Body of pancreas (tissue), 4 donors: ENCODE measurements at regions not wholly inside any gene's neighbourhood (a gene's known extent, or its start where the extent isn't known, plus 50 kb on each side); places are given as distances from the start of the nearest gene placed in this dataset.

Experiments
- ATAC-seq: fragments of 150-250 bp; one replicate; pipeline ENCODE4 v1.9.1; 2016
- DNase-seq, 4 donors: peaks; one replicate each; pipeline ENCODE4 v3.0.0-alpha.2; 2019
- H3K27ac ChIP-seq, 4 donors: fragments of 200-600 bp; sonication (generic); 1 replicate in 3 of 4; 2 replicates in 1 of 4; pipeline versions ENCODE4 v1.5.1 to v1.6.1; 2016 to 2019; ENCODE audit warnings: mild to moderate bottlenecking in 1 of 4, mixed read lengths in 1 of 4, moderate library complexity in 1 of 4
- H3K27me3 ChIP-seq, 2 donors: fragments of 200-600 bp; sonication (generic); one replicate each; pipeline ENCODE4 v1.6.0; 2016; ENCODE audit warnings: mild to moderate bottlenecking in 1 of 2
- H3K36me3 ChIP-seq, 2 donors: fragments of 200-600 bp; sonication (generic); replicated peaks in 1 of 2; 2 replicates each; pipeline ENCODE4 v1.5.1; 2016; ENCODE audit warnings: low read depth in 2 of 2; ENCODE audit not compliant: insufficient read depth in 1 of 2
- H3K4me1 ChIP-seq: fragments of 200-600 bp; sonication (generic); one replicate; pipeline ENCODE4 v1.6.0; 2016
- H3K4me3 ChIP-seq, 2 donors: fragments of 200-600 bp; sonication (generic); 1 replicate in 1 of 2; 2 replicates in 1 of 2; pipeline ENCODE4 v1.5.1; 2016 to 2019
- H3K9me3 ChIP-seq, 3 donors: fragments of 200-600 bp; sonication (generic); 1 replicate in 2 of 3; 2 replicates in 1 of 3; pipeline ENCODE4 v1.5.1; 2016
- CTCF ChIP-seq, 7 experiments: fragments of 450-650 bp in 4 of 7; fragments of 200-600 bp in 3 of 7; sonication (generic) in 3 of 7; IDR thresholded peaks; one replicate each; pipeline ENCODE4 v1.5.1; 2016 to 2019; ENCODE audit warnings: antibody characterized with exemption in 7 of 7
- POLR2A ChIP-seq, 3 donors: fragments of 450-650 bp; IDR thresholded peaks; one replicate each; pipeline ENCODE4 v1.6.1; 2016; ENCODE audit warnings: antibody characterized with exemption in 3 of 3, mild to moderate bottlenecking in 2 of 3
- WGBS, 2 donors: methylation state at CpG; one replicate each; pipeline ENCODE4 v1.1.5; 2017; 5-methylcytosine and 5-hydroxymethylcytosine counted together
- intact Hi-C: fragments of 100-400 bp; cut with DNase I; formaldehyde crosslinking; loops from one replicate; pipeline ENCODE4 v1.15.1; 2023

GRCh38 chr2:118237451-118237850 is 149.2 kb downstream of the INSIG2 start:
- ATAC-seq (no peak), DNase-seq (no peak)
- Histone ChIP-seq H3K27ac (no peak overlapping the region), H3K4me1 (no peaks in the 10 kb centered on the region), H3K27me3 (no peaks in the 10 kb centered on the region), H3K4me3 (no peak overlapping the region), H3K36me3 (no peaks in the 10 kb centered on the region), H3K9me3 (no peaks in the 10 kb centered on the region)
- no peak for TF ChIP-seq CTCF (IDR thresholded peaks at IDR 0.05)
- no peak for TF ChIP-seq POLR2A (IDR thresholded peaks at IDR 0.05)
- intact Hi-C loops: no loop called here

- Histone ChIP-seq H3K27me3 (no peaks in the 10 kb centered on the region), H3K36me3 (no peaks in the 10 kb centered on the region), H3K4me3 (no peak overlapping the region), H3K27ac (no peak overlapping the region), H3K9me3 (no peaks in the 10 kb centered on the region), H3K4me1 (no peaks in the 10 kb centered on the region)
- no peak for DNase-seq
- TF ChIP-seq CTCF (IDR thresholded peaks at IDR 0.05) (no peak), POLR2A (IDR thresholded peaks at IDR 0.05) (no peak)
- ATAC-seq: no peak
- intact Hi-C loops: no loop called here
- WGBS, 2 donors: 55 to 61% methylated on average over 9 of the region's 9 CpGs
These were observed 144.5 kb downstream of the INSIG2 start for GRCh38 chr2:118232796-118233195.

GRCh38 chr2:118232391-118232790 is 144.1 kb downstream of the INSIG2 start:
- no peak overlapping the region for H3K27ac ChIP-seq
- no peaks in the 10 kb centered on the region for H3K9me3 ChIP-seq
- TF ChIP-seq CTCF (IDR thresholded peaks at IDR 0.05) (no peak), POLR2A (IDR thresholded peaks at IDR 0.05) (no peak)
- no peaks in the 10 kb centered on the region for H3K4me1 ChIP-seq
- ATAC-seq: no peak
- DNase-seq: no peak
- intact Hi-C loops: no loop called here
- H3K36me3 ChIP-seq: no peaks in the 10 kb centered on the region
- no peaks in the 10 kb centered on the region for H3K27me3 ChIP-seq
- H3K4me3 ChIP-seq: no peak overlapping the region
- WGBS, 2 donors: 46 to 62% methylated on average over 3 of the region's 3 CpGs

GRCh38 chr2:118231759-118232158 is 143.5 kb downstream of the INSIG2 start:
- Histone ChIP-seq H3K36me3 (no peaks in the 10 kb centered on the region), H3K4me3 (no peak overlapping the region), H3K27ac (no peak overlapping the region), H3K9me3 (no peaks in the 10 kb centered on the region), H3K27me3 (no peaks in the 10 kb centered on the region), H3K4me1 (no peaks in the 10 kb centered on the region)
- WGBS, 2 donors: 68 to 75% methylated on average over 6 of the region's 6 CpGs
- DNase-seq (no peak), ATAC-seq (no peak)
- no peak for TF ChIP-seq POLR2A (IDR thresholded peaks at IDR 0.05)
- no peak for TF ChIP-seq CTCF (IDR thresholded peaks at IDR 0.05)
- intact Hi-C loops: no loop called here

- Histone ChIP-seq H3K9me3 (no peaks in the 10 kb centered on the region), H3K27ac (no peak overlapping the region), H3K36me3 (no peaks in the 10 kb centered on the region), H3K4me3 (no peak overlapping the region), H3K27me3 (peaks cover 0 to 20% of the 10 kb centered on the region in 2 donors), H3K4me1 (peaks cover 16% of the 10 kb centered on the region)
- intact Hi-C loops: loop anchor here (10.0 kb wide), 1 partner anchor 627 kb away; no protein-coding TSS in a partner anchor
- ATAC-seq (no peak), DNase-seq (no peak)
- TF ChIP-seq POLR2A (IDR thresholded peaks at IDR 0.05) (no peak), CTCF (IDR thresholded peaks at IDR 0.05) (no peak)
- WGBS, 2 donors: 61 to 70% methylated on average over 6 of the region's 6 CpGs
These were observed 139.6 kb downstream of the INSIG2 start for GRCh38 chr2:118227698-118228508.
